HL-60 (cell line): ENCODE measurements at regions not wholly inside any gene's neighbourhood (a gene's known extent, or its start where the extent isn't known, plus 50 kb on each side); places are given as distances from the start of the nearest gene placed in this dataset.

Experiments
- DNase-seq, 2 experiments: peaks; one replicate each; pipeline ENCODE4 v3.0.0-alpha.2; 2010 to 2020; ENCODE audit warnings: low read depth in 1 of 2, low spot score in 1 of 2
- H3K27ac ChIP-seq: fragments of 250-450 bp; sonication (Bioruptor Pico); replicated peaks from 2 replicates; pipeline ENCODE4 v1.5.1; 2020; ENCODE audit warnings: mild to moderate bottlenecking, moderate library complexity
- H3K27me3 ChIP-seq: fragments of 250-450 bp; sonication (Bioruptor Pico); 2 replicates; pipeline ENCODE4 v1.5.1; 2021; ENCODE audit warnings: mild to moderate bottlenecking, moderate library complexity; ENCODE audit not compliant: insufficient read depth, poor library complexity, severe bottlenecking
- H3K4me3 ChIP-seq: replicated peaks from 2 replicates; pipeline ENCODE4 v1.5.1; 2011; ENCODE audit warnings: mild to moderate bottlenecking, control low read depth, low read length; ENCODE audit not compliant: insufficient read depth
- GABPA ChIP-seq: IDR thresholded peaks from 2 replicates; pipeline ENCODE4 v1.6.1; 2012; ENCODE audit warnings: low read depth
- POLR2AphosphoS5 ChIP-seq: IDR thresholded peaks from 2 replicates; pipeline ENCODE4 v1.6.1; 2012; ENCODE audit warnings: low read depth
- SPI1 ChIP-seq: IDR thresholded peaks from 2 replicates; pipeline ENCODE4 v1.6.1; 2012; ENCODE audit warnings: low read depth, mild to moderate bottlenecking, borderline replicate concordance
- TF ChIP-seq, protein P1 (sequence below): IDR thresholded peaks from one replicate; pipeline ENCODE4 v1.5.1; 2011; ENCODE audit warnings: low read length, control low read depth, inconsistent platforms; ENCODE audit not compliant: insufficient read depth
- TF ChIP-seq, protein P2 (sequence below): IDR thresholded peaks from 2 replicates; pipeline ENCODE4 v1.6.1; 2012; ENCODE audit warnings: low read depth; ENCODE audit not compliant: insufficient replicate concordance

DNA sequence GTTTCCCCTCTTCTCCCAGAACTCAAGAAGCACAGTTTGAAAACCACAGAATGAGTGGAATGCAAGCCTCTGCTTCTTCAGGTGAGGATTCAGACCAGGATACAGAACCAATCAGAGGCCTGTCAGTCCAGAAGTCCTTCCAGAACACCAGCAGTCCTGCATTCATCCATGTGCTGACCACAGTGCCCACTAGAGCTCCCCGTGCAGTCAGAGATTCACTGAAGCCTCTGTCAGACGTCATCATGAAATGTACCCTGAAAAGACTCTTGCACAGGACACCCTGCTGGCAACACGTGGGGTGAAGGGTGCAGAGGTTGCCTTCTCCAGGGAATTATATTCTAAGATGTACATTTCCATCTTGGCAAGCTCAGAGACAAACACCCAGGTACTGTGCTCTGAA lies 75.9 kb upstream of the LSM6 start:
- DNase-seq, result no peak
- Histone ChIP-seq H3K27ac (no peak overlapping the region), H3K4me3 (no peak overlapping the region), H3K27me3 (no peaks in the 10 kb centered on the region)
- TF ChIP-seq, protein P1, sequence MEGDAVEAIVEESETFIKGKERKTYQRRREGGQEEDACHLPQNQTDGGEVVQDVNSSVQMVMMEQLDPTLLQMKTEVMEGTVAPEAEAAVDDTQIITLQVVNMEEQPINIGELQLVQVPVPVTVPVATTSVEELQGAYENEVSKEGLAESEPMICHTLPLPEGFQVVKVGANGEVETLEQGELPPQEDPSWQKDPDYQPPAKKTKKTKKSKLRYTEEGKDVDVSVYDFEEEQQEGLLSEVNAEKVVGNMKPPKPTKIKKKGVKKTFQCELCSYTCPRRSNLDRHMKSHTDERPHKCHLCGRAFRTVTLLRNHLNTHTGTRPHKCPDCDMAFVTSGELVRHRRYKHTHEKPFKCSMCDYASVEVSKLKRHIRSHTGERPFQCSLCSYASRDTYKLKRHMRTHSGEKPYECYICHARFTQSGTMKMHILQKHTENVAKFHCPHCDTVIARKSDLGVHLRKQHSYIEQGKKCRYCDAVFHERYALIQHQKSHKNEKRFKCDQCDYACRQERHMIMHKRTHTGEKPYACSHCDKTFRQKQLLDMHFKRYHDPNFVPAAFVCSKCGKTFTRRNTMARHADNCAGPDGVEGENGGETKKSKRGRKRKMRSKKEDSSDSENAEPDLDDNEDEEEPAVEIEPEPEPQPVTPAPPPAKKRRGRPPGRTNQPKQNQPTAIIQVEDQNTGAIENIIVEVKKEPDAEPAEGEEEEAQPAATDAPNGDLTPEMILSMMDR, result no peak
- no peak for TF ChIP-seq SPI1
- TF ChIP-seq POLR2AphosphoS5, result no peak
- no peak for TF ChIP-seq GABPA
- TF ChIP-seq, protein P2, sequence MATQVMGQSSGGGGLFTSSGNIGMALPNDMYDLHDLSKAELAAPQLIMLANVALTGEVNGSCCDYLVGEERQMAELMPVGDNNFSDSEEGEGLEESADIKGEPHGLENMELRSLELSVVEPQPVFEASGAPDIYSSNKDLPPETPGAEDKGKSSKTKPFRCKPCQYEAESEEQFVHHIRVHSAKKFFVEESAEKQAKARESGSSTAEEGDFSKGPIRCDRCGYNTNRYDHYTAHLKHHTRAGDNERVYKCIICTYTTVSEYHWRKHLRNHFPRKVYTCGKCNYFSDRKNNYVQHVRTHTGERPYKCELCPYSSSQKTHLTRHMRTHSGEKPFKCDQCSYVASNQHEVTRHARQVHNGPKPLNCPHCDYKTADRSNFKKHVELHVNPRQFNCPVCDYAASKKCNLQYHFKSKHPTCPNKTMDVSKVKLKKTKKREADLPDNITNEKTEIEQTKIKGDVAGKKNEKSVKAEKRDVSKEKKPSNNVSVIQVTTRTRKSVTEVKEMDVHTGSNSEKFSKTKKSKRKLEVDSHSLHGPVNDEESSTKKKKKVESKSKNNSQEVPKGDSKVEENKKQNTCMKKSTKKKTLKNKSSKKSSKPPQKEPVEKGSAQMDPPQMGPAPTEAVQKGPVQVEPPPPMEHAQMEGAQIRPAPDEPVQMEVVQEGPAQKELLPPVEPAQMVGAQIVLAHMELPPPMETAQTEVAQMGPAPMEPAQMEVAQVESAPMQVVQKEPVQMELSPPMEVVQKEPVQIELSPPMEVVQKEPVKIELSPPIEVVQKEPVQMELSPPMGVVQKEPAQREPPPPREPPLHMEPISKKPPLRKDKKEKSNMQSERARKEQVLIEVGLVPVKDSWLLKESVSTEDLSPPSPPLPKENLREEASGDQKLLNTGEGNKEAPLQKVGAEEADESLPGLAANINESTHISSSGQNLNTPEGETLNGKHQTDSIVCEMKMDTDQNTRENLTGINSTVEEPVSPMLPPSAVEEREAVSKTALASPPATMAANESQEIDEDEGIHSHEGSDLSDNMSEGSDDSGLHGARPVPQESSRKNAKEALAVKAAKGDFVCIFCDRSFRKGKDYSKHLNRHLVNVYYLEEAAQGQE, result no peak

DNA sequence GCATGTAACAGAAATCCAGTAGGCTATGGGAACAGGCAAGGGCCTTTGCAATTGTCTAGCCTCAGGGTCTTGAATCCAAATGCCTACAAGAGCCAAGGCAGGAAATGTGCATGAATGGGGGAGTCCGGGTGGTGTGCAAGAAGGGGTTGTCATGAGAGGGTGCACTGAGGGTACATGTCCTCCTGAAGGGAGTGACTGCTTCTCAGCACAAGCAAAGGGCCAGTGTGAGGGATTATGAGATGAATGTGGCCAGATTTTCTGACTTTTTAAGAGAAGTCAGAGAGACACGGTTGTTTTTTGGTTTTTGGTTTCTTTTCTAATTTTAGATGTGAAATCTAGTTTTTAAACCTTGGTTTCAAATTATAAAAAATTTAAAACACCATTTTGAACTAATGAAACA lies 76.5 kb upstream of the LSM6 start:
- Histone ChIP-seq H3K4me3 (no peak overlapping the region), H3K27ac (no peak overlapping the region), H3K27me3 (no peaks in the 10 kb centered on the region)
- TF ChIP-seq, protein P2, result no peak
- no peak for TF ChIP-seq GABPA
- no peak for TF ChIP-seq POLR2AphosphoS5
- TF ChIP-seq, protein P1, result no peak
- no peak for TF ChIP-seq SPI1
- no peak for DNase-seq

DNA sequence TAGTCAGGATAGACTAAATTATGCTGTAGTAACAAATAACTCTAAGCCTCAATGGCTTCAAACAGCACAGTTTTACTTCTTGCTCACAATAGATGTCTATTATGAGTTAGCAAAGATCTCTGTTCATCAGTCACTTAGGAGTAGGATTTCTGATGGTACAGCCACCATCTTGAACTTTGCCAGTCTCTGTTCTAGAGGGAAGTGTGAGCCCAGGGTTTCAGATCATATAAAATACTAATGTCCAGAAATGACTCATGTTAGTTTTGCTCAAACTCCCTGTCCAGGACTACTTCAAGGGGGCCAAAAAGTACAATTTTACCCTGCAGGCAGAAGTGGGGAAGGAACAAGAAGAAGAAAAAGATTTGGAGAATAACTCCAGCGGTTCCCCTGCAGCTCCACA lies 77.1 kb upstream of the LSM6 start:
- no peak for TF ChIP-seq GABPA
- Histone ChIP-seq H3K27ac (no peak overlapping the region), H3K27me3 (no peaks in the 10 kb centered on the region), H3K4me3 (no peak overlapping the region)
- DNase-seq, result no peak

DNA sequence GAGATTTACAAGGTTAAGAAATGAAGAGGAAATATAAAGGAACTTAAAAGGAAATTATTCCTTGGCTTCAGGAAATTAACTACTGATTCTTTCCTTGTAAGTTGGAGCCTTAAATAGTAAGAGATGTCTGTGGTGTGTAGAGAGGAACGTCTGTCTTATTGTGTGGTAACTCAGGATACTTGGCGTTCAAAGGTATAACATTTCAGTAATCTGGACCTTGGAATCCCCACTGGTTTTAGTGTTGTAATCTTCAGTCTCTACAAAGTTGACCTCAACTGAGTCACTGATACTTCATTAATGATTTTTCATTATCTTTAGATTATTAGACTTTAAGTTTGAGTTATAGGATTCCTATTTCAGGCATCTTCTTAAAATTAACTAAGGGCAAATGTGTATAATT lies 79.1 kb upstream of the LSM6 start:
- TF ChIP-seq, protein P2, result no peak
- TF ChIP-seq GABPA (no peak), SPI1 (no peak), POLR2AphosphoS5 (no peak)
- TF ChIP-seq, protein P1, result no peak
- Histone ChIP-seq H3K27ac (no peak overlapping the region), H3K27me3 (no peaks in the 10 kb centered on the region), H3K4me3 (no peak overlapping the region)
- DNase-seq, result no peak
